GM10248 (cell line): ENCODE measurements at regions not wholly inside any gene's neighbourhood (a gene's known extent, or its start where the extent isn't known, plus 50 kb on each side); places are given as distances from the start of the nearest gene placed in this dataset.

Experiments
- CTCF ChIA-PET: fragments of 300-600 bp; sonication (Branson Sonifier 250); formaldehyde crosslinking; extraction: SDS; loops from one replicate; lab custom pipeline; 2021; ENCODE audit warnings: antibody characterized with exemption; lab: Yijun Ruan, JAX
- POLR2A ChIA-PET: fragments of 350-650 bp; sonication (Branson Sonifier 250); formaldehyde crosslinking; extraction: SDS; loops from one replicate; lab custom pipeline; 2020; ENCODE audit warnings: antibody characterized with exemption; lab: Yijun Ruan, JAX
- DNase-seq: peaks from one replicate; pipeline ENCODE4 v3.0.0; 2012; ENCODE audit errors: extremely low spot score
- CTCF ChIP-seq: IDR thresholded peaks from 2 replicates; pipeline ENCODE4 v1.5.1; 2012; ENCODE audit warnings: mild to moderate bottlenecking, low read depth; ENCODE audit errors: extremely low read depth, missing control alignments, control extremely low read depth

GRCh38 chr12:114993165-114993564 lies 309.2 kb upstream of the TBX3 start:
- DNase-seq: no peak
- CTCF ChIA-PET: no interaction called here
- TF ChIP-seq CTCF: no peak
- POLR2A ChIA-PET: no interaction called here

GRCh38 chr12:114992443-114992842 lies 308.5 kb upstream of the TBX3 start:
- POLR2A ChIA-PET: no interaction called here
- TF ChIP-seq CTCF: no peak
- DNase-seq: no peak
- CTCF ChIA-PET: interaction anchor here (1.5 kb wide), 1 partner anchor 13 kb away, joined by 3 read pairs; no protein-coding TSS in a partner anchor

- DNase-seq: no peak
- no peak for TF ChIP-seq CTCF
- CTCF ChIA-PET: interaction anchor here (1.1 kb wide), 1 partner anchor 18 kb away, joined by 3 read pairs; no protein-coding TSS in a partner anchor
- POLR2A ChIA-PET: no interaction called here
Measured at GRCh38 chr12:114990381-114990780, 306.4 kb upstream of the TBX3 start.

GRCh38 chr12:114986849-114987248 lies 302.9 kb upstream of the TBX3 start:
- ChIA-PET CTCF (no interaction called here), POLR2A (no interaction called here)
- TF ChIP-seq CTCF: no peak
- DNase-seq: no peak

GRCh38 chr12:114986178-114986714 lies 302.3 kb upstream of the TBX3 start:
- POLR2A ChIA-PET: no interaction called here
- no peak for TF ChIP-seq CTCF
- DNase-seq: no peak
- CTCF ChIA-PET: no interaction called here

GRCh38 chr12:114984634-114985061 lies 300.7 kb upstream of the TBX3 start:
- ChIA-PET CTCF (interaction anchor here (0.9 to 1.0 kb wide), 2 partner anchors 10 to 32 kb away, joined by 3 read pairs; no protein-coding TSS in a partner anchor), POLR2A (no interaction called here)
- TF ChIP-seq CTCF: no peak

More at GRCh38 chr12:114984634-114985061, 300.7 kb upstream of the TBX3 start:
- DNase-seq: no peak
